AML-193 (cell line): ENCODE measurements at regions not wholly inside any gene's neighbourhood (a gene's known extent, or its start where the extent isn't known, plus 50 kb on each side); places are given as distances from the start of the nearest gene placed in this dataset.

ENCODE experiments used
- DNase-seq, 2 experiments: peaks; one replicate each; lab custom pipeline; 2025; lab: John Stamatoyannopoulos, UW

GRCh38 chr1:99573431-99574217 is 72.3 kb upstream of the PALMD start:
- DNase-seq, result no peak

GRCh38 chr1:99577313-99577712 is 68.6 kb upstream of the PALMD start:
- DNase-seq, result no peak

- no peak for DNase-seq
Measured at GRCh38 chr1:99579691-99580172, 66.2 kb upstream of the PALMD start.

- no peak for DNase-seq
Measured at GRCh38 chr1:99580451-99580850, 65.5 kb upstream of the PALMD start.

- DNase-seq, result no peak
Measured at GRCh38 chr1:99587008-99587407, 58.9 kb upstream of the PALMD start.

- DNase-seq, result no peak
Measured at GRCh38 chr1:99589186-99589636, 56.7 kb upstream of the PALMD start.

GRCh38 chr1:99590578-99591209 is 55.2 kb upstream of the PALMD start:
- DNase-seq, result no peak

GRCh38 chr1:99591886-99592285 is 54.0 kb upstream of the PALMD start:
- no peak for DNase-seq

- no peak for DNase-seq
Measured at GRCh38 chr1:99594205-99594604, 51.7 kb upstream of the PALMD start.

GRCh38 chr1:99595041-99595440 is 50.9 kb upstream of the PALMD start:
- DNase-seq, result no peak

- no peak for DNase-seq
Measured at GRCh38 chr1:99595441-99595840, 50.5 kb upstream of the PALMD start.
